GOT3 (cell line): ENCODE measurements at regions not wholly inside any gene's neighbourhood (a gene's known extent, or its start where the extent isn't known, plus 50 kb on each side); places are given as distances from the start of the nearest gene placed in this dataset.
A peak's percentile ranks its signal among the peaks of the same experiment; 100 is the strongest.
"Not testable (repeated sequence)": the region's sequence is repeated elsewhere in the genome, so short reads cannot be mapped to it uniquely, and the experiment has no call there.

ENCODE experiments used
- DNase-seq: peaks from one replicate; lab custom pipeline; 2025; ENCODE audit warnings: mixed read lengths; lab: John Stamatoyannopoulos, UW

GRCh38 chr5:8805653-8806052 is 740.2 kb downstream of the SEMA5A start:
- DNase-seq = no peak

- no peak for DNase-seq
Measured at GRCh38 chr5:8807636-8808035, 738.2 kb downstream of the SEMA5A start.

GRCh38 chr5:8811581-8811980 is 734.3 kb downstream of the SEMA5A start:
- no peak for DNase-seq

GRCh38 chr5:8813180-8813579 is 732.7 kb downstream of the SEMA5A start:
- DNase-seq = no peak

- DNase-seq = no peak
Measured at GRCh38 chr5:8814105-8814504, 731.8 kb downstream of the SEMA5A start.

- no peak for DNase-seq
Measured at GRCh38 chr5:8824371-8824770, 721.5 kb downstream of the SEMA5A start.

- DNase-seq = no peak
Measured at GRCh38 chr5:8825139-8825757, 720.6 kb downstream of the SEMA5A start.

- no peak for DNase-seq
Measured at GRCh38 chr5:8826508-8826907, 719.4 kb downstream of the SEMA5A start.

- no peak for DNase-seq
Measured at GRCh38 chr5:8827696-8828095, 718.2 kb downstream of the SEMA5A start.

GRCh38 chr5:8828596-8829322 is 717.1 kb downstream of the SEMA5A start:
- DNase-seq = no peak

GRCh38 chr5:8829323-8830029 is 716.4 kb downstream of the SEMA5A start:
- peak; percentile 21 for DNase-seq

GRCh38 chr5:8831251-8831650 is 714.6 kb downstream of the SEMA5A start:
- no peak for DNase-seq

GRCh38 chr5:8831854-8832253 is 714.0 kb downstream of the SEMA5A start:
- DNase-seq = no peak

- DNase-seq = no peak
Measured at GRCh38 chr5:8839361-8840055, 706.4 kb downstream of the SEMA5A start.

GRCh38 chr5:8840237-8840636 is 705.6 kb downstream of the SEMA5A start:
- DNase-seq = no peak

GRCh38 chr5:8840746-8841145 is 705.1 kb downstream of the SEMA5A start:
- DNase-seq = not testable (repeated sequence)

GRCh38 chr5:8842971-8843551 is 702.8 kb downstream of the SEMA5A start:
- no peak for DNase-seq

- no peak for DNase-seq
Measured at GRCh38 chr5:8843771-8844170, 702.1 kb downstream of the SEMA5A start.

- DNase-seq = no peak
Measured at GRCh38 chr5:8844206-8844605, 701.7 kb downstream of the SEMA5A start.

GRCh38 chr5:8844847-8845246 is 701.0 kb downstream of the SEMA5A start:
- no peak for DNase-seq

- no peak for DNase-seq
Measured at GRCh38 chr5:8845296-8845695, 700.6 kb downstream of the SEMA5A start.

GRCh38 chr5:8848366-8848765 is 697.5 kb downstream of the SEMA5A start:
- DNase-seq = no peak
